HS-27A (cell line): ENCODE measurements at regions not wholly inside any gene's neighbourhood (a gene's known extent, or its start where the extent isn't known, plus 50 kb on each side); places are given as distances from the start of the nearest gene placed in this dataset.
"Not testable (repeated sequence)": the region's sequence is repeated elsewhere in the genome, so short reads cannot be mapped to it uniquely, and the experiment has no call there.

ENCODE experiments used
- DNase-seq: peaks from one replicate; pipeline ENCODE4 v3.0.0-alpha.2; 2012; ENCODE audit warnings: low read depth, missing footprints

DNA sequence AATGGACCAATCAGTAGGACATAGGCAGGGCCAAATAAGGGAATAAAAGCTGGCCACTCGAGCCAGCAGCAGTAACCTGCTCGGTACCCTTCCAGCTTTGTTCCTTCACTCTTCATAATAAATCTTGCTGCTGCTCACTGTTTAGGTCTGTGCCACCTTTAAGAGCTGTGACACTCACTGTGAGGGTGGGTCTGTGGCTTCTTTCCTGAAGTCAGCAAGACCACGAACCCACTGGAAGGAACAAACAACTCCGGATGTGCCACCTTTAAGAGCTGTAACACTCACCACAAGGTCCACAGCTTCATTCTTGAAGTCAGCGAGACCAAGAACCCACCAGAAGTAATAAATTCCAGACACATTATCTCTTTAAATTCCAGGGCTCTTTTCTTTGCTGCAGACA lies 1922.3 kb upstream of the PCDH20 start:
- no peak for DNase-seq

DNA sequence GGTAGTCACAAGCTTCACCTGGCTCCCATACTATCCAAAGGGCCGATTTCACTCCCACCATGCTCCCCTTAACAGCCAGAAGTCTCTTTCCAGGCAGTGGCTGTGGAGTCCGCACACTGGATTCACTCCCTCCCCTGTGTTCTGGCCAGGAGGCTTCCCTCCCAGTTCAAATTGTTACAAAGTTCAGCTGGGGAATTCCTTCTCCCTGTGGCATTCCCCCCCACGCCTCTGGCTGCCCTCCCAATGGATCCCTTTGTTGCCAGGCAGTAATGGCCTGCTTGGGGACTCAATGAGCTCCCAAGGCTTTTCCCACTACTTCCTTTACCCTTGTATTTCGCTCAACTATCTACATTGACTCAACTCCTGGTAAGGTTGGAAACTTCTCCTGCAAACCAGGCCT lies 1921.4 kb upstream of the PCDH20 start:
- DNase-seq, result no peak

DNA sequence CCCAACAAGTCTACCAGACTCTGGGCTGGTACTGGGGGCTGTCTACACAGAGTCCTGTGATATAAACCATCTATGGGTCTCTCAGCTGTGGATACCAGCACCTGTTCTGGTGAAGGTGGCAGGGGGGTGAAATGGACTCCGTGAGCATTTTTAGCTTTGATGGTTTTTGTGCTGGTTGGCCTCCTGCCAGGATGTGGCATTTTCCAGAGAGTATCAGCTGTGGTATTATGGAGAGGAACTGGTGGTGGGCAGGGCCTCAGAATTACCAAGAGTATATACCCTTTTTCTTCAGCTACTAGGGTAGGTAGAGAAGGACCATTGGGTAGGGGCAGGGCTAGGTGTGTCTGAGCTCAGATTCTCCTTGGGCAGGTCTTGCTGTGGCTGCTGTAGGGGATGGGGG lies 1920.9 kb upstream of the PCDH20 start:
- no peak for DNase-seq

DNA sequence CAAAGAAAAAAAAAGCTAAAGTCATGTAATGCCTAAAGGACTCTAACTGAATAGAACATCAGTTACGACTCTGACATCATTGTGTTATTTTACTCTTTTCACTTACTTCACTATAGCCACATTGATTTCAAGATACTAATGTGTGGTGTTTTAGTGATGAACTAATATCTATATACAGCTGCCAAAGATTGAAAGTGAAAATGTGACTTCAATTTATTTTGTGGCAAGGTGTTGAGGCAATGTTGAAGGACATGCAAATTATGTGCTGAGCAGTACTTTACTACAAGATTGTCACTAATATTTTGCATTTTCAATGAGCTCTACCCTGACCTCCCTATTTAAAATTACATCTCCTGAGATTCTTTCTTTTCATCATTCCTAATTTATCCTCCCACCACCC lies 1911.9 kb upstream of the PCDH20 start:
- no peak for DNase-seq

DNA sequence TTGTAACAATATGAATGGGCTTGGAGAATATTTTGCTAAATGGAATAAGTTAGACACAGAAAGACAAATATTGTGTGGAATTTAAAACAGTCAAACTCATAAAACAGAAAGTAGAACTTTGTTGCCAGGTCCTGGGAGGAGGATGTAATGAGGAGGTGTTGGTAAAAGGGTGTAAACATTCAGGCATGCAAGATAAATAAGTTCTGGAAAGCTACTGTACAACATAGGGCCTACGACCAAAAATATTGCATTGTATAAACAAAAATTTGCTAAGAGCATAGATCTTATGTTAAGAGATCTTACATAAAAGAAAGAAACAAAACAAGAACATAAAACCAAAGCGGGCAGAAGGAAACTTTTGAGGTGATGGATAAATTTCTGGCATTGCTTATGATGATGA lies 1907.8 kb upstream of the PCDH20 start:
- no peak for DNase-seq

DNA sequence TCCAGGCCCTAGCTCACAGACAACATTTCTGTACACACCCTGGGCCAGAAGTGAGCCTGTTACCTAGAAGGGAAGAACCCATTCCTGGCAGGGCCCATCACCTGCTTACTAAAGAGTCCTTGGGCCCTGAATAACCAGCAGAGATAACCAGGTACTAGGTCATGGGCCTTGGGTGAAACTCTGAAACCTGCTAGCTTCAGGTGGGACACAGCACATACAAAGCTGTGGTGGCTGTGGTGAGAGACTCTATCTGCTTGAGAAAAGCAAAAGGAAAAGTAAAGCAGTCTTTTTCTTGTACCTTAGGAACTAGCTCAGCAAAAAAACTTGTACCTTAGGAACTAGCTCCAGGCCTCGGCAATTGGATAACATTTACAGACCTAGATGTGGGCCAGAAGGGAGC lies 1895.9 kb upstream of the PCDH20 start:
- DNase-seq, result no peak

DNA sequence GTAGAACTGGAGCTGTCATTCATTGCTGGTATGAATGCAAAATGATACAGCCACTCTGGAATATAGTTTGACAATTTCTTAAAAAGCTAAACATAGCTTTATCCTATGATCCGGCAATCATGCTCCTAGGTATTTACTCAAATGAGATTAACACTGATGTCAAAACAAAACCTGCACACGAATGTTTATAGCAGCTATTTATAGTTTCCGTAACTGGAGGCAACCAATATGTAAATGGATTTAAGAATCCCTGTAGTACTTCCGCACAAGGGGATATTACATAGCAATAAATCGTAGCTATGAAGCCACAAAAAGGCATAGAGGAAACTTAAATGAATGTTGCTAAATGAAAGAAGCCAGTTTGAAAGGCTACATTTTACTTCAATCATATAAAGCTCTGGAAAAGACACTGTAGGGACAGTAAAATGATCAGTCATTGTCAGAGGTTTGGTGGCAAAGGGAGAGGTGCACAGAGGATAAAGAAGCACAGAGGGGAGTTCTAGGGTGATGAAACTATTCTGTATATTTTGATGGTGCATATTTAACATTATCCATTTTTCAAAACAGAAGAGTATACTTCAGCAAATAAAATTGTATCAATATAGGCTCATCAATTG lies 1893.0 kb upstream of the PCDH20 start:
- DNase-seq, result no peak

DNA sequence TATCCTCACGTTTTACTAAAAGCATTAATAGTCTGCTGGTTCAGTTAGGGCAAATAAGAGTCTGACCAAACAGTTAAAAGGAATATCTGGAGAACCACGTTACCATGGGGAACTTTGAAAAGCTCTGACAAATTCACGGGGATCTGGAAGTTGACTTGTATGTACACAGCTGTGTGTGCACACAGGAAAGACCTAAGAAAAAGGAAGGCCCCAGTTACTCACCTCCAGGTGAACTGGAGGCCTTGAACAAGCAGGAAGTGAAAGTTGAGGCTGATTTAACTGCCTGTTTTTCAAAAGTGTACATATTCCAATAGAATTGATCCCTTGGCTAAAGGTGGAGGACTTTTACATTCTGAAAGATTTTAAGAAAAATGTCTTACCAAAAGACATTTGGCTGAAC lies 1891.6 kb upstream of the PCDH20 start:
- no peak for DNase-seq

DNA sequence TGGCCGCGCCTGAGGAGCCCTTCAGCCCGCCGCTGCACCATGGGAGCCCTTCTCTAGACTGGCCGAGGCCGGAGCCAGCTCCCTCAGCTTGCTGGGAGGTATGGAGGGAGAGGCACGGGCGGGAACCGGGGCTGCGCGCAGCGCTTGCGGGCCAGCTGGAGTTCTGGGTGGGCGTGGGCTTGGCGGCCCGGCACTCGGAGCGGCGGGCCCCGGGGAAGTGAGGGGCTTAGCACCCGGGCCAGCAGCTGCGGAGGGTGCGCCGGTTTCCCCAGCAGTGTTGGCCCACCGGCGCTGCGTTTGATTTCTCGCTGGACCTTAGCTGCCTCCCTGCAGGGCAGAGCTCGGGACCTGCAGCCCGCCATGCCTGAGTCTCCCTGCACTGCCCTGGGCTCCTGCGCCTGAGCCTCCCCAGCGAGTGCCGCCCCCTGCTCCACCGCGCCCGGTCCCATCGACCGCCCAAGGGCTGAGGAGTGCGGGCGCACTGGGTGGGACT lies 1890.0 kb upstream of the PCDH20 start:
- no peak for DNase-seq

DNA sequence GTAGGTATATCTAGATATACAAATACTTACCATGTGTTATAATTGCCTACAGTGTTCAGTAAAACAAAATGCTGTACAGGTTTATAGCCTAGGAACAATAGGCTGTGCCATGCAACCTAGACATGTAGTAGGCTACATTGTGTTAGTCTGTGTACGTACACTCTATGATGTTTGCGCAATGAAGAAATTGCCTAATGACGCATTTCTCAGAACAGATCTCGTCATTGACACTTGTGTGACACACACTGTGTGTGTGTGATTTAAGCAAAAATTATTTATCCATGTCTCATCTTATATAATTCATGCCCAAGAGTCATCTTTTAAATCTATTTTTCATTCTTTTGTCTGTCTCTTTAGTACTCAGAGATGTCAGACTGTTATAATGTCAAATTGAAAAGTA lies 1888.8 kb upstream of the PCDH20 start:
- DNase-seq, result no peak

DNA sequence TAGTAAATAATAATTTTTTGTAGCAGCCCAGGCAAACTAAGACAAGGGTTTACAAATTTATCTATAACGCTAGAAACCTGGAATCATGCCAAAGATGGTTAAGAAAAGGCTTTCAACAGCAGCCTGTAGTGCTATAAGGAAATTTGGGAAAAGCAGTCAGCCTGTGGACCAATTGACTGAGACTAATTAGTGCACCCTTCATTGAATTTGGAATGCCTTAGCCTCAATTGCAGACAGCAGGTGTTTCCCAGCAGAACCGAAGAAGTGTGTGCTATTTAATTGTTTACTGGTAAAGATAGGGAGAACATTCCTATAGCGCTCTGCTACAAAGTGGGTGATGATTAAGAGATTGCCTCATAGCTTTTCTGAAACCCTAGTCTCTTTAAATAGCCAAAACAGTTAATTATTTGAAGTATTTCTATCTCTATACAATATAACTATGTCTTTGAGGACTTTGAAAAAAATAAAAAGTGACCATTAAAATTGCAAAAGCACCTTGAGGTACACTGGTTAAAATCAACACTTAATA lies 1884.3 kb upstream of the PCDH20 start:
- no peak for DNase-seq

DNA sequence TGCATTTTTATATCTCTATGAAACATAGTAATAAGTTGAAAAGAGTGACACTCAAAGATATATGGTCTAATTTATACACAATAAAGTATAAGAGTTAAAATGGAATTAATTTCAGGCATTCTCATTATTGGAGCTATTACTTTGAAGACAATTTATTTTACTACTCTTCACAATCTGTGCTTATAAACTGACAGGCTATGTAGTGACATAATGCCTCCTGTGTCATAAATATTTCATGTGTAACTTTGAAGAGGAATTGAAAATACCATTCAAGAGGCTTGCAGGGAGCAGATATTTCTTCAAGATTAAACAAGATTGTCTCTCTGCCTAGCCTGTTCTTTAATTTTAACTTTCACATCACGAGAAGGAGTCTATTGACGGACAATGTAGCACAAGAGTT lies 1881.5 kb upstream of the PCDH20 start:
- no peak for DNase-seq

DNA sequence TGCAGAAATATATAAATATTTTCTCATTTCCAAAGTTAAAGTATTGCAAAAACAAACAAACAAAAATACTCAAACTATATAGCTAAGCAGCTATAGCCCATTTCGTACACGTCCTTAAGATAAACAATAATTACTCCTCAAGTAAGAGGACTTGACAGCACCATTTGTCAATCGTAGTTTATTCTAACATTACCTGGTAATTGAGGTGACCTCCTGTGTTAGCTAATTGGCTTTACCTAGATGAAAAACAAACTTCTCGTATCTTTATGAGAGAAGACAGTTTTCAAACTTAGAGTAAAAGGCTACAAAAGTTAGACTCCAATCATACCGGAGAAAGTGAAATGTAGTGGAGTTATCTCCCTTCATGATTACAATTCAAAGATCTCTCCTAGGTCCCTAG lies 1876.1 kb upstream of the PCDH20 start:
- DNase-seq, result no peak

DNA sequence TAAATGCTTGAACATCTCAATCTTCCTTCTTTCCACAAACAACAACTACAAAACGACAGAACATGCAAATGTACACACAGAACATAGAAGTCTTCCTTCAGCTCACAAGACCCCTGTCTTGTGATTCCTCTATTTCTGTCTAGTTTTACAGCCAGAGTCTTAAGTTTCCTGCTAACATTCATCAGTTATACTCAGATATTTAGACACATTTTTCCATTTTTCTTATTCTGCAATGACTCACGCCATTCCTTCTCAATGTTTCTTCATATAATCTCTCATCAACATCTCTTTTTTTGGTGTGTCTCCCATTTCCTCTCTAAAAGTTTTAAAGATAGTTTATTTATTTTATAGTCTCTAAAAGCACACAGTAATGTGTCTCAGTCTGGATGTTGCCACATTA lies 1872.9 kb upstream of the PCDH20 start:
- DNase-seq, result peak; percentile 26

DNA sequence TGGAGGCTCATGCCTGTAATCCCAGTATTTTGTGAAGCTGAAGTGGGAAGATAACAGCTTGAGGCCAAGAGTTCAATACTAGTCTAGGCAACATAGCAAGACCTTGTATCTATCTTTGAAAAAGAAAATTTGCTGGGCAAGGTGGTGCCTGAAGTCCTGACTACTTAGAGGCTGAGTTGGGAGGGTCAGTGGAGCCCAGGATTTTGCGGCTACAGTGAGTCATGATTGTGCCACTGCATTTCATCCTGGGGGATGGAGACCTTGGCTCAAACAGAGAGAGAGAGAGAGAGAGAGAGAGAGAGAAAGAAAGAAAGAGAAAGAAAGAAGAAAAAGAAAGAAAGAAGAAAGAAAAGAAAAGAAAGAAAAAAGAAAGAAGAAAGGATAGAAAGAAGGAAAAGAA lies 1872.3 kb upstream of the PCDH20 start:
- DNase-seq, result peak; percentile 7

DNA sequence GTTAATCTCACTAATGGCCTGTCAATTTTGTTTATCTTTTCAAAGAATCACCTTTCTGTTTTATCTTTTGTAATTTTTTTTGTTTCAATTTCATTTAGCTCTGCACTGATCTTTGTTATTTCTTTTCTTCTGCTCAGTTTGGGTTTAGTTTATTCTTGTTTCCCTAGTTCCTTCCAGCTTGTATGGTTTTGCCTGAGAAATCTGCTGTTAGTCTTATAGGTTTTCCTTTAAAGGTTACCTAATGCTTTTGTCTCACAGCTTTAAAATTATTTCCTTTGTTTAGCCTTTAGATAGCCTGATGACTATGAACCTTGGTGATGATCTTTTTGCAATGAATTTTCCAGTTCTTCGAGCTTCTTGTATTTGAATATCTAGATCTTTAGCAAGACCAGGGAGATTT lies 1869.8 kb upstream of the PCDH20 start:
- DNase-seq, result no peak

DNA sequence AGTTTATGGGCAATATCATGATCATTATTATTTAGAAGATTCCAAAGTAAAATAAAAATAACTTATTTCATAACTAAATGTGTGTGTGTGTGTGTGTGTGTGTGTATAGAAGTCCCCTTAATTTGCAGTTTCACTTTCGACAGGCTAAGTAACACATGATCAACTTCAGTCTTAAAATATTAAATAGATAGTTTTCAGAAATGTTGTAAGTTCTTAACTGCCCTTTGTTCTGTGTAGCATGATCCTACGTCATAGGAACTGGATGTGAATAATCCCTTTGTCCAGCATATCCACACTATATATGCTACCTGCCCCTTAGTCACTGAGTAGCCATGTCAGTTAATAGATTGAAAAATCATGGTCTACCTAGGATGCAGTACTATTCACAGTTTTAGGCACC lies 1863.5 kb upstream of the PCDH20 start:
- no peak for DNase-seq

DNA sequence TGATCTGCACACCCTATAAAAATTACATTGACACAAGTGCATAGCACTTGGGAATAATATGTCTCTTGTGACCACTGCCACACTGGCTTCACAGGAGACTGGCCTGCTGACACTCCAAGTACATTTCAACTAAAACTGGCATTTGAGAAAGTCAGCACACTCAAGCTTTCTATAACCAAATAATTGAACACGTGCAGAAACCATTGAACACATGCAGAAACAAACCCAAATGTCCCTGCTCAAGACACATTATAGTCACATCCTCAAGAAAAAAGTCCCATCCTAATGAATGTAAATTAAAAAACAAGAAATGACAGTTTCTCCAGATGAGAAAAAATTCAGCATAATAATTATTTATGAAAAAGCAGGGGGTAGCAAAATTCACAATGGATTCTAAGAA lies 1859.1 kb upstream of the PCDH20 start:
- no peak for DNase-seq

DNA sequence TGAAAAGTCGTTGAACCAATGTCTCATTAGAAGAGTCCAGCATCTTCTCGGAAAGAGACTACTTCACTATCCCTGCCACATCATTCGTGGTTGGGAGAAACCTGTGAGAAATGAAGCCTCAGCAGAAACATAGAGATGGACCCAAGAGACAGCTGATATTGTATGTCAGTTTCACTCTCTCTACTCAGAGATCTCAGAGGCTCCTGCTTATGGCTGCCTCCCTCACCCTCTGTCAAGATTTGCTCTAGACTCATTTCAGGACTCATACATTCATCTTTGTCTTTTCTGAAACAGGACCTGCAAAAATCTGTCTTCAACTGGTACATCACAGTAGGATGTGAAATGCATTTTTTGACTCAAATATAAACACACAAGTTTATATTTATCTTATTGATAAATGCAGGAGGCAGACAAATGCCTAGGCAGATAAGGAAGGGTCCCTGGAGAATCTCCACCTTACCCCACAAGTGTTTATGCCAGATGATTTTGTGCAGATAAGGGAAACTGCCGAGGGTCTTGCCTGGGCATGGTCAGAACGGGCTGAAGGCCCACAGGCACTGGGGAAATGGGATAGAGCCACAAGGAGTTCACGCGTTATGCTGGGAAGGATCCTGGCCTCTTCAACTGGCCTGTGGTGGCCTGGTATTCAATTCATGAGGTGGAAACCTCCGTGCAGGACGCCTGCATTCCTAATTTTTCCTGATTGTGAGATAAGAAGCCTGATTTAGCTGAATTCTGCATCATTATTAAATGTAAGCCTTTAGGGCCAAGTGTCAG lies 1834.0 kb upstream of the PCDH20 start:
- DNase-seq, result no peak

DNA sequence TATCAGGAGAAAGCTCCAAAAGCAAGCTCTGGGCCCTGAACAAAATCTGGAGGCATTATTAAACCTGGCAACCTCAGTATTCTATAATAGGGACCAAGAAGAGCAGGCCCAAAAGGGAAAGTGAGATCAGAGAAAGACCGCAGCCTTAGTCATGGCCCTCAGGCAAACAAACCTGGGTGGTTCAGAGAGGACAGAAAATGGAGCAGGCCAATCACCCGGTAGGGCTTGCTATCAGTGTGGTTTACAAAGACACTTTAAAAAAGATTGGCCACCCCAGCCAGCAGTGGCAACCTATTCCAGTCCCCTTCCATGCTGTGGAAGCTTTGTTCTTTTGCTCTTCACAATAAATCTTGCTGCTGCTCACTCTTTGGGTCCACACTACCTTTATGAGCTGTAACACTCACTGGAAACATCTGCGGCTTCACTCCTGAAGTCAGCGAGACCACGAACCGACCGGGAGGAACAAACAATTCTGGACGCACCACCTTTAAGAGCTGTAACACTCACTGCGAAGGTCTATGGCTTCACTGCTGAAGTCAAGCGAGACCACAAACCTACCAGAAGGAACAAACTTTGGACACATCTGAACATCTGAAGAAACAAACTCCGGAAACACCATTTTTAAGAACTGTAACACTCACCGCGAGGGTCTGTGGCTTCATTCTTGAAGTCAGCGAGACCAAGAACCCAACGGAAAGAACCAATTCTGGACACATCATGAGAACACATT lies 1821.2 kb upstream of the PCDH20 start:
- not testable (repeated sequence) for DNase-seq

DNA sequence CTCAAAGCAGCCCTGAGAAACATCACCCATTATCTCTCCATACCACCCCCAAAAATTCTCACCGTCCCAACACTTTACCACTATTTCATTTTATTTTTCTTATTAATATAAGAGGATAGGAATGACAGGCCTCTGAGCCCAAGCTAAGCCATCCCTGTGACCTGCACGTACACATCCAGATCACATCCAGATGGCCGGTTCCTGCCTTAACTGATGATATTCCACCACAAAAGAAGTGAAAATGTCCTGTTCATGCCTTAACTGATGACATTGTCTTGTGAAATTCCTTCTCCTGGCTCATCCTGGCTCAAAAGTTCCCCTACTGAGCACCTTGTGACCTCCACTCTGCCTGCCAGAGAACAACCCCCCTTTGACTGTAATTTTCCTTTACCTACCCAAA lies 1802.9 kb upstream of the PCDH20 start:
- DNase-seq, result not testable (repeated sequence)

DNA sequence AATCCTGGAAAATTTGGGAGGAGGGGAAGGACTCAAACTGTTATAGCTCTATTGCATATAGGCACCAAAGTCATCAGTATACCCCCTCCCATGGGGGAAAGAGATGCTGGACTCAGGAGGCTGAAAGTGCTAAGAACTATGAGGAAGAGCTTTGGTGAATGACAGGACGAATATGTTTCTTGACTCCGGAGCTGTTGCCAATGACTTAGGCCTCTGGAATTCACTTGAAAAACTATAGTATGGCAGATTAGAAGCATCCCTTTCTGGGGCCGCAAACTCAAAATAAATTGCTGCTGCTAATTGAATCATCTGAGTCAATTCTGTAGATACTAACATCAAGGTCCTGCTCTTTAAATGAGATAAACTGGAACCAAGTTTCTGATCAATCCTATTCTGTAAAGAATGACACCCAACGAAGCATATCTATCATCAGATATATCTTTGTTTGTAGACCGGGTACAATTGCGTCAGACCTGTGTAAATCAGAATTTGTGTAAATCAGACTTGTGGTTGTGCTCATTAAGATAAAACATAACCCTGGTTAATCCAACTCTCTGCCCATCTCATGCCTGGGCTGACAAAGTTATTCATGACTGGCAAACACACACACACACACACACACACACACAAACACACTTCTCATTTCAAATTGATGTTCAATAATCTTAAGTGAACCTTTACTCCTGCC lies 1793.8 kb upstream of the PCDH20 start:
- DNase-seq, result no peak
